ENCODE measurements at regions not wholly inside any gene's neighbourhood (a gene's known extent, or its start where the extent isn't known, plus 50 kb on each side); places are given as distances from the start of the nearest gene placed in this dataset.
"Not testable (repeated sequence)": the region's sequence is repeated elsewhere in the genome, so short reads cannot be mapped to it uniquely, and the experiment has no call there.

DNA sequence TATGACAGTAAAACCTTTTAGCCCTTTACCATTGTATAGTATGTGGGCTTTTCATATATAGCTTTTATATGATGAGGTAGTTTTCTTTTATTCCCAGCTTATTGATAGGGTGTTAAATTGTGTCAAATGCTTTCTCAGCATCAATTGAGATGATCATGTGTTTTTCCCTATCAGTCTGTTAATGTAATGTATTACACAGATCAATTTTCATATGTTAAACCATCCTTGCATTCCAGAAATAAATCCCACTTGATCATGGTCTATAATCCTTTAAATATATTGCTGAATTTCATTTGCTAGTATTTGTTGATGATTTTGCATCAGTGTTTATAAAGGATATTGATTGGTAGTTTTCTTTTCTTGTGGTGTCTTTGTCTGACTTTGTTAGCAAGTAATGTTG is 603.9 kb downstream of the TRHDE start:
- DNase-seq (ENCODE audit: extremely low read depth, low read depth), result no peak
- TF ChIP-seq, protein P1, sequence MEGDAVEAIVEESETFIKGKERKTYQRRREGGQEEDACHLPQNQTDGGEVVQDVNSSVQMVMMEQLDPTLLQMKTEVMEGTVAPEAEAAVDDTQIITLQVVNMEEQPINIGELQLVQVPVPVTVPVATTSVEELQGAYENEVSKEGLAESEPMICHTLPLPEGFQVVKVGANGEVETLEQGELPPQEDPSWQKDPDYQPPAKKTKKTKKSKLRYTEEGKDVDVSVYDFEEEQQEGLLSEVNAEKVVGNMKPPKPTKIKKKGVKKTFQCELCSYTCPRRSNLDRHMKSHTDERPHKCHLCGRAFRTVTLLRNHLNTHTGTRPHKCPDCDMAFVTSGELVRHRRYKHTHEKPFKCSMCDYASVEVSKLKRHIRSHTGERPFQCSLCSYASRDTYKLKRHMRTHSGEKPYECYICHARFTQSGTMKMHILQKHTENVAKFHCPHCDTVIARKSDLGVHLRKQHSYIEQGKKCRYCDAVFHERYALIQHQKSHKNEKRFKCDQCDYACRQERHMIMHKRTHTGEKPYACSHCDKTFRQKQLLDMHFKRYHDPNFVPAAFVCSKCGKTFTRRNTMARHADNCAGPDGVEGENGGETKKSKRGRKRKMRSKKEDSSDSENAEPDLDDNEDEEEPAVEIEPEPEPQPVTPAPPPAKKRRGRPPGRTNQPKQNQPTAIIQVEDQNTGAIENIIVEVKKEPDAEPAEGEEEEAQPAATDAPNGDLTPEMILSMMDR (IDR thresholded peaks at IDR 0.05; ENCODE audit: low read depth, low read length, missing control alignments), result no peak
- no peak overlapping the region for H3K4me3 ChIP-seq (replicated peaks; ENCODE audit: low read depth, low read length)

DNA sequence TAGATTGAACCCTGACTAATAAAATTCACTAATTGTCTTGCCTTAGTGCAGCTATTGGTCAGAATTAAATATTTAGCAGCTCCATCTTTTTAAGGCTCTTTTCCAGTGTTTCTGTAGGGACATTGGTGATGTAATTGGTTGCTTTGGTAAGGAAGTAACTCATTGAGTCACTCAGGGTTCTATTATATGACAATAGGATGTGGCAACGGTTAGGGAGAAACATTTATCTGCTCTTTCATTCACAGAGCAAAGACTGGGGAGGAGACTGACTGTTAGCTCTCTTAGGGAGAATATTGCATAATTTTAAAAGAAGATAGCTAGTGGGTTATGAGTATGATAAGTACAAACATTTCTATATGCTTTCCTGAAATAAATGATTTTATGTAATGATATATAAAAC is 616.5 kb downstream of the TRHDE start:
- TF ChIP-seq, protein P1 (IDR thresholded peaks at IDR 0.05; ENCODE audit: low read depth, low read length, missing control alignments), result no peak
- no peak overlapping the region for H3K4me3 ChIP-seq (replicated peaks; ENCODE audit: low read depth, low read length)
- no peak for DNase-seq (ENCODE audit: extremely low read depth, low read depth)

DNA sequence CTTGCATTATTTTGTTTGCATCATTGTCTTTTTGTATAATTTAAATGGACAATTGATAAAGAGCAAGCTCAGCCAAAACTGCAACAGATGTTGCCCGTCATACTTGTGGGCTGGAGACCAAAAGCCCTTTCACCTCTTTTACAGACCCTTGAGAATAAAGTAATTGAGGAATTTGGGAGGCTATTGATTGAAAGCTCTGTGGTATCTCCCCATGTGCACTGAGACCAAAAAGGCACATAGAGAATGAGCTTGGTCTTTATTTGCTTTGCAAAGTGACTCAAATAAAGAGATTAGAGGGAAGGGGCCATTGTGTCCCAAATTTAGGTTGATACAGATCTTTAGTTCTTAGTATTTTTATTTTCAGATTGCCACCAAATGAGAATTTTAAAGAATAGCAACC is 617.6 kb downstream of the TRHDE start:
- no peak overlapping the region for H3K4me3 ChIP-seq (replicated peaks; ENCODE audit: low read depth, low read length)
- DNase-seq (ENCODE audit: extremely low read depth, low read depth), result no peak
- TF ChIP-seq, protein P1 (IDR thresholded peaks at IDR 0.05; ENCODE audit: low read depth, low read length, missing control alignments), result no peak

DNA sequence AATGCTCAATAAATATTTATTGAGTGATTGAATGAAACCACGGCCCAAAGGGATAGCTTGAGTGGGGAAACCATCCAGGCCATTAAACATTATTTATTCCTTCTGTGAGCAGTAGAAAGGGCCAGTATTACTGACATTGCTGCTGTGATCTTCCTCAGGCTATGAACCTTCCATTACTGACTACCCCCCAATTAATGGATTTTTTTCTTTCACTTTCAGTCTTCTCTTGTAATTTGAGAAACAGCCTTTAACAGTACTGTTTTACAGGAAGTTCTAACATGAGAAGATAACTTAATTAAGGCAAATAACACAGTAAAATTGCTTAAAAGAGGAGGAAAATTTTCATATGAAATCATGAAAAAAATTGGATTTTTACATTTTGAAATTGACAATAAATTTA is 629.5 kb downstream of the TRHDE start:
- no peak overlapping the region for H3K4me3 ChIP-seq (replicated peaks; ENCODE audit: low read depth, low read length)
- no peak for DNase-seq (ENCODE audit: extremely low read depth, low read depth)
- TF ChIP-seq, protein P1 (IDR thresholded peaks at IDR 0.05; ENCODE audit: low read depth, low read length, missing control alignments), result no peak

DNA sequence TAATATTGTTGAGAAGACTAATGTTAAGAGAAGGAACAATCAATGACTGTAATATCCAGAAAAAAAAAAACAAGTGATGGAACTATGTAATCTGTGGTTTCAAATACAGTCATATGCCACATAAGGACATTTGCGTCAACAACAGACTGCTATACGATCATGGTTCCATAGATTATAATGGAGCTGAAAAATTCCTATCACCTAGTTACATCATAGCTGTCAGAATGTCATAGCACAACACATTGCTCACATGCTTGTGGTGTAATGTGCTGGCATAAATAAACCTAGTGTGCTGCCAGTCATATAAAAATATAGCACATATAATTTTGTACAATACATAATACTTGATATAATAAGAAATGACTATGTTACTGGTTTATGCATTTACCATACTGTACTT is 653.5 kb downstream of the TRHDE start:
- TF ChIP-seq, protein P1 (IDR thresholded peaks at IDR 0.05; ENCODE audit: low read depth, low read length, missing control alignments), result no peak
- DNase-seq (ENCODE audit: extremely low read depth, low read depth), result no peak
- no peak overlapping the region for H3K4me3 ChIP-seq (replicated peaks; ENCODE audit: low read depth, low read length)

DNA sequence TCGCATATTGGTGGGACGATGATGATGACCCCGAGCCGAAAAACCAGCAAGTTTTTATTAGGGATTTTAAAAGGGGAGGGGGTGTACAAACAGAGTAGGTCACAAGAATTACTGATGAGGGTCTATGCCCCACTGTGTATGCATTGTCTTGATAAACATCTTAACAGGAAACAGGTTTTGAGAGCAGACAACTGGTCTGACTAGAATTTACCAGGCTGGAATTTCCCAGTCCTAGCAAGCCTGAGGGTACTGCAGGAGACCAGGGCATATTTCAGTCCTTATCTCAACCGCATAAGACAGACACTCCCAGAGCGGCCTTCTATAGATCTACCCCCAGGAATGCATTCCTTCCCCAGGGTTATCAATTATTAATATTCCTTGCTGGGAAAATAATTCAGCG is 659.7 kb downstream of the TRHDE start:
- not testable (repeated sequence) for DNase-seq (ENCODE audit: extremely low read depth, low read depth); H3K4me3 ChIP-seq (replicated peaks; ENCODE audit: low read depth, low read length)

DNA sequence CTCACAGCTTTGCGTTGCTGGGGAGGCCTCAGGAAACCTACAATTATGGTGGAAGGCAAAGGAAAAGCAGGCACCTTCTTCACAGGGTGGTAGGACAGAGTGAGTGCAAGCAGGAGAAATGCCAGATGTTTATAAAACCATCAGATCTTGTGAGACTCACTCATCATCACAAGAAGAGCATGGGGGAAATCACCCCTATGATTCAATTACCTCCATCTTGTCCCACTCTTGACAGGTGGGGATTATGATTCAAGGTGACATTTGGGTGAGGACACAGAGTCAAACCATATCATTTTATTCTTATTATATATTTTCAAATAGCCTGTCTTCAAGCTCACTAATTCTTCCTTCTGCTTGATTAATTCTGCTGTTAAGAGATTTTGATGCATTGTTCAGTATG is 665.3 kb downstream of the TRHDE start:
- TF ChIP-seq, protein P1 (IDR thresholded peaks at IDR 0.05; ENCODE audit: low read depth, low read length, missing control alignments), result no peak
- no peak overlapping the region for H3K4me3 ChIP-seq (replicated peaks; ENCODE audit: low read depth, low read length)
- no peak for DNase-seq (ENCODE audit: extremely low read depth, low read depth)

Data from HFF-Myc (cell line).